GM19035 (cell line): ENCODE measurements at regions not wholly inside any gene's neighbourhood (a gene's known extent, or its start where the extent isn't known, plus 50 kb on each side); places are given as distances from the start of the nearest gene placed in this dataset.
"Not testable (repeated sequence)": the region's sequence is repeated elsewhere in the genome, so short reads cannot be mapped to it uniquely, and the experiment has no call there.

Experiments
- ATAC-seq: cut with Tn5 transposase; IDR thresholded peaks from one replicate; pipeline ENCODE4 v1.9.1; 2021; ENCODE audit not compliant: unreplicated experiment

DNA sequence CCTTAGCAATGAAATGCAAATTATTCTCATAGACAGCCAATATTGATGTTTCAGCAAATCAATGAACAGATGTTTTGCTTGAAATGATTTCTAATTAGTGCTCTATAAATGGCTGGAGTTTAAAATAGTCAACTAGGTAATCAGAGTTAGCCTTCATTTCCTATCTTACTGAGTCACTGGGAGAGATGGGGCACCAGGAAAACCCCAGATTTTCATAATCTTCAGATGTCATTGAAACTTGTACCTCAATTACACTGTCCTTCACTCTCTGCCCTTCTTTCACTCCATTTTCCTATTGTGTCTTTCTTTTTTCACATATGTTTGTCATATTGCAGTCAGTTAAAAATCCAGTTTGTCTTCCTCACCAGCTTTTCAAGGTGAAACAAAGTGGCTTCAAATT is 92.7 kb downstream of the C12orf75 start:
- no peak for ATAC-seq

DNA sequence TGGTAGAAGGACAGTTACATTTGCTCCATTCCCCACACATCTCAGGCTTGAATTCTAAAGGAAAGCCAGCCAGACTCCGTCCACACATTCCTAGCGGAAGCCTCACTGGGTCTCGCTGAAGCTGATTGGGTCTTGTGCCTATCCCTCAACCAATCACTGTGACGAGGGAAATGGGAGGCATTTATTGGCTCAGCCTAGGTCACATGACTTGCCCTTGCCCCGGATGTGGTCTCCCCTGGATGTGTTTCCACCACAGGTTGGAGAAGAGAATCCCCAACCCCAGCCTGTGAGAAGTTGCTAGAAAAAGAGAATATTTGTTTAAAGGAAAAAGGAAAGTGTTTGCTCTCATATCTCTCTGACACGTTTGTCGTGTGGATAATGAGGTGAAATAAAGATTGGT is 93.4 kb downstream of the C12orf75 start:
- no peak for ATAC-seq

DNA sequence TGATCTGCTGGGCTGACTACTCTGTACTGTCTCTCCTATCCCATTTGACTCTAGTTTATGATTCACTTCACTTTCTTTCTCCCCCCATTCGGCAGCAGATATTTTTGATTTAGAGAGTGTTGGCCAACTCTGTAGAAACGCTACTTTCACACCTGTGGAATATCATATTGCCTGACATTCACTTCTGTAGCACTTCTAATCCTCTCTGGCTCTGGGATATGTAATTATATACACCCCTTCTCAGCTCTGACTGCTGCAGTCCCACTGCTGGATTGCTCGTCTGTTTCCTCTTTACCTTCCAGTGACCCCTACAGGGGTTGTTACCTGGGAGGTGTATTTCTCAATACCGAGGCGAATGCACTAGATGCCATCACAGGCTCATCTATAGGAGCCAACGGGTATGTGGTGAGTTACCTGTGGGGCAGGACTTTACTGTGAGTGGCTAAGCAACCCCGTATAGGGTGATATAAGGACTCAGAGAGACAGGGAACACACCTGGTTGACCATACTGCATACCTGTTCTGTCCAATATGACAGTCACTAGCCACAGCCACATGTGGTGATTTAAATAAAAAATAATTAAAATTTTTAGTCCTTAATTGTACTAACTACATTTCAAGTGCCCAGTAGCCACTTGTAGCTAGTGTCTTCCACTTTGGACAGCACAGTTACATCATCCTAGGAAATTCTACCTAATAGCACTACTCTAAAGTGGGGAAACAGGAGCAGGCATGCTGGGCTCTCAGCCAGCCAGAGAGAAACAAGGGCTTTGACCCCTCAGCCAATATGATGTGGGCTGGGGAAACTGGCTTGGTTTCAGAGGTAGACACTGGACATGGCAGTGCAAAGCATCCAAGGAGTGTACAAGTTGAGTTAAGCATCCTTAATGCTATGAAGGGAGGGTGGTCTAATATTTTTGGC is 95.0 kb downstream of the C12orf75 start:
- no peak for ATAC-seq

DNA sequence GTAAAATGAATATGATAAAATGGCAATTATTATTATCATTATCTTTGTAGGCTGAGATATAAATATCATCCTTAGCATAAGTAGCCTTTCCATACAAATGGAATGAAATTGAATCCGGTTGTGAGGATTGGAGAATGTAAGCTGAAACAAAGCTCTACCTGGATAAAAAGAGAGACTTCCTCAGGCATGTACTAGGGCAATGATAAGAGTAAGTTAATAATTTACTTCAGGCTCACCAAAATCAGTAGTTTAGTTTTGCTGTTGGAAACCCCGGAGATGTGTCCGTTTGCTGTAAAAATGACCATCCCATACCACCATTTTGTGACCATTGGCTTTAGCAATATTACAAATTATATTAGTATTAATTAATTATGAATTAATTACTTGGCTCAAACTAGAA is 96.3 kb downstream of the C12orf75 start:
- no peak for ATAC-seq

DNA sequence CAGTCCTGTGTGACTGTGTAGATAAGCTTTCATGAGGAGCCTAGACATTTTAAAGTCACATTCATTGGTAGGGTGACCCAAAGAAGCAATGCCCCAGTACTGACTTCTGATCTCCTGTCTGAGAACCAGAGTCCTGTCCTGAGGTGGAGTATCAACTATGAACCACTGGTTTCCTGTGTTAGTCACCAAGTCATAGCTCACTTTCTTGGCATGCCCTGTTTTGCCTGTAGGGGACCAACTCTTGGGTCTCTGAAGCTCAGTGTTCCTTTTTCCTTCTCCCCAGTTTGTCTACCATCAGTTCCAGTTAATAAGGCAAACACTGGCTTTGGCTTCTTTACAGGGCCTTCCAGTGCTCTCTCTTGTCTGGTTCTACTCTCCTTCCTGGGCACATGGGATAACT is 97.4 kb downstream of the C12orf75 start:
- ATAC-seq = no peak

DNA sequence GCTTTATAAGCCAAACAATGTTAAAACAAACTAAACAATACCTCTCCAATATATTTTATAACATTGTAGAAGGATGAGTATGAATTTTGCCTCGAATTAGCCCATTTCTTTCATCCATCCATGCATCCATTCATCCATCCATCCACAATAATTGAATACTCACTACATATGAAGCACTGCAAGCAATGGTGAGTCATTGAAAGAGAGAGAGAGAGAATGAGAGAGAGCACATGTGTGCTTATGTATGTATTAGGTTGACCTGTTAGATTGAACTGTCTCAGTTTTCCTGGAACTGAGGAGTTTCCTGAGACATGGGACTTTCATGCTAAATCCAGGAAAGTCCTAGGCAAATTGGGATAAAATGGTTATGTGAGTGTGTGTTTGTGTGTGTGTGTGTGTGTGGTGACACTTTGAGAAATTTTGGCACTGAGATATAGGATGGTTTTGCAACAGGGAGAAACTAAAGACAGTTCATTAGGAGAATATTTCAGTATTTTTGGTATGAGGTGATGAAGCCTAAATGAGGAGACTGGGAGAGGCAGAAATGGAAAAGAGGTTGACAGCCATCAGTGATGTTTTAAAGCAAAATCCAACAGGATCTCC is 98.4 kb downstream of the C12orf75 start:
- ATAC-seq = no peak

DNA sequence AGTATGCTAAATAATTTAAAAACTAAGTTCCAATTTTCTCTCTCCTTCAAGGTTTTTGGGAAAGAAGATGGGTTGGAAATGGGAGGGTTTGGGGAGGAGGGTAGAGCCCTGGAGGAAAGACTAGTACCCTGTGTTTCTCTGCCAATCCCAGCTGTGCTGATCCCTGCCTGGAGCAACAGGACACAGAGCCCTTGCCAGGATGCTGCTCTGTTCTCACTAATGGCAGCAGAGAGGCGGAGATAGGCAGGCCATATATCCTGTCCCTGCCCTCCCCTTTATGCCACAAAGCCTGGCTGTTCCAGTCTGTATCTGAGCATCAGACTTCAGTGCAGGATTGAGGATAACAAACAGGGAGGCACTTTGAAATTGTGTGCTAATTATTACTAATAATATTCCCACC is 99.0 kb downstream of the C12orf75 start:
- no peak for ATAC-seq

DNA sequence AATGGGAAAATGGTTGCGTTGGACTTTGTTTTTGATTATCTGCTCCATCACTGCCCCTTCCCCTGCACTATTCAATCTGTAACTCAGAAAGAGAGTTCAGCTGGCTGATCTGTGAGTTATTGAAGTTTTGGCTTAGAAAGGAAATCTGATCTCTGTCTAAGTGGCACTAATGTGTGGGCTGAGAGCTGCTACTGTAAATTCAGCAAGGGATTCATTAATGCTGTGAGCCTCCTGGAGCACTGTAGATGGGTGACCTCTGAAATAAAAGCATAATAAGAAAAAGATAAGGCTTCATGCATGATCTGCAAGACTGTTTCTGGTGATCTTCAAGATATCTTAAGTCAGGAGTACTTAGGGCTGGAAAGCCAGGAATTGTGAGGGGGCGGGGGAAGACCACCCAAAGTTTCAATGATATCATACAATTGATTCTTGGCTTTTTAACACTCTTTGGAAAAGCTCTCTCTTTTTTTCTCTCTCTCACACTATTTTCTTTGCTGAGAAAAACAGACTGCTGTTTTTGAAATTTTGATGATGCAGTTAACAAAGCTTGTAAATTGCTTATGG is 101.1 kb downstream of the C12orf75 start:
- no peak for ATAC-seq

DNA sequence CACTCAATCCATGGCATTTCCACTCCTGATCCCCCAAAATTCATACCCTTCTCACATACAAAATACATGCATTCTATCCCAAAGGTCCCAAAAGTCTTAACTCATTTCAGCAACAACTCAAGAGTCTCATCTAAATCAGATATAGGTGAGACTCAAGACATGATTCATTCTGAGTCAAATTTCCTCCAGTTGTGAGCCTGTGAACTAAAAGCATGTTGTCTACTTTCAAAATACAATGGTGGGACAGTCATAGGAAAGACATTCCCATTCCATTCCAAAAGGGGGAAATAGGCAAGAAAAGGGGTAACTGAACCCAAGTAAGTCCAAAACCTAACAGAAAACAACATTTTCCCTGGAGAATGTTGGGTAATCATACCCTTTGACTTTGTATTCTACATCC is 103.3 kb downstream of the C12orf75 start:
- no peak for ATAC-seq

DNA sequence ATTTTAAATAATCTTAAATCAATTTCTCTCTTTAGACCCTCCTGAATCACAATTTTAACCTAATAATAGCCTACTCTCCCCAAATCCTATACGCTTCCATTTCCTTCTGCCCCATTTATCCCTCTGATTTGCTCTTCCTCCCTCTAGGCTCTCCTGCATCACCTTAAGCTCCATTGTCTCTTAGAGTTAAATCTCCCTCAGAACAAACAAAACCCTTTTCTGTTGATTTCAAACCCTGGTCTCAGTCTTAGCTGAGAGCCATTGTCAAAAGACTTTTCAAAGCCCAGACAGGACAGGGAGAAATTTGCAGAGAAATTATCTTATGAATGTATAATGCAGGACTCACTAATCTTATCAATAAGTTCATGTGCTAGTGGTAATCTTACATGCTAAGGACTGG is 106.1 kb downstream of the C12orf75 start:
- no peak for ATAC-seq

DNA sequence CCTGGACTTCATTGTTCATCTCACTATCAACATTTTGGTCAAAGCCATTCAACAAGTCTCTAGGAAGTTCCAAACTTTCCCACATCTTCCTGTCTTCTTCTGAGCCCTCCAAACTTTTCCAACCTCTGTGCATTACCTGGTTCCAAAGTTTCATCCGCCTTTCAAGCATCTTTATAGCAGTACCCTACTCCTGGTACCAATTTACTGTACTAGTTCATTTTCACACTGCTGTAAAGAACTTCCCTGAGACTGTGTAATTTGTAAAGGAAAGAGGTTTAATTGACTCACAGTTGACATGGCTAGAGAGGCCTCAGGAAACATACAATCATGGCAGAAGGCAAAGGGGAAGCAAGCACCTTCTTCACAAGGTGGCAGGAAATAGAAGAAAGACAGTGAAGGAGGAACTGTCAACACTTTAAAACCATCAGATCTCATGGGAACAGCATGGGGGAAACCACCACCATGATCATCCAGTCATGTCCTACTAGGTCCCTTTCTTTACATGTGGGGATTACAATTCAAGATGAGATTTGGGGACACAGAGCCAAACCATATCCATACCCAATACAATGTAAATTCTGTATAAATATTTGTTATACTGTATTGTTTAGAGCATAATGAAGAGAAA is 109.7 kb downstream of the C12orf75 start:
- no peak for ATAC-seq

DNA sequence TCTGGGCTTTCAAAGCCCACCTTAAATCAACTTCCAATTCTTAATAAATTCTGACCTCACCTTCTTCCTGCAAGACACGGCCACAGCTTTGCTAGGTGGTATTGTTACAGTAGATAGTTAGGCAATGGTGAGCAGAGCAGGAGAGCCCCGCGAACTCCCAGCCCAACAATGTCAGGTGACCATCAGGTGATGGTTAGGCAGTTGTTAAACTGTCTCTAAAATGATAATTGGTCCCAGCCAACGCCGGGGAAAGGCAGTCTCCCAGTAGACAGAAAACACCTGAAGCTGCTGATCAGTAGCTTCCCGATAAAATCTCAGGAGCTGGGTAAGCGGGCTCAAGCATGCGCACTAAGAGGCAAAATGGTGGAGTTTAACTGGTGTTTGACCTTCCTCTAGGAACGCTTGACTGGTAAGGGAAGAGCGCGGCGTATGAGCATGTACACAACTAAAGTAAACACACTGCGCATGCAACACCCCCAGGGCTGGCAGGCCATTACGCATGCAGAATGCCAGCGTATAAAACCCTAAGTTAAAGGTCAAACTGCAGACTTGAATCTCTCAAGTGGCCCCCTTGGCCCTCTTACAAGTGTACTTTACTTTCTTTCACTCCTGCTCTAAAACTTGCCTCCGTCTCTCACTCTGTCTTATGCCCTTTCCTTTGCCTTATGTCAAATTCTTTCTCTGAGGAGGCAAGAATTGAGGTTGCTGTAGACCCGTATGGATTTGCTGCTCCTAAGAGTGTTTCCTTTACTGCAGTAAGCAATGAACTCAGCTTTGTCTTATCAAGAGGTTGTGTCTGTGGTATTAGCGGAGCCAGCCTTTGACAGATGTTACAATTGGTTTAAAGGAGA is 113.5 kb downstream of the C12orf75 start:
- ATAC-seq = no peak

DNA sequence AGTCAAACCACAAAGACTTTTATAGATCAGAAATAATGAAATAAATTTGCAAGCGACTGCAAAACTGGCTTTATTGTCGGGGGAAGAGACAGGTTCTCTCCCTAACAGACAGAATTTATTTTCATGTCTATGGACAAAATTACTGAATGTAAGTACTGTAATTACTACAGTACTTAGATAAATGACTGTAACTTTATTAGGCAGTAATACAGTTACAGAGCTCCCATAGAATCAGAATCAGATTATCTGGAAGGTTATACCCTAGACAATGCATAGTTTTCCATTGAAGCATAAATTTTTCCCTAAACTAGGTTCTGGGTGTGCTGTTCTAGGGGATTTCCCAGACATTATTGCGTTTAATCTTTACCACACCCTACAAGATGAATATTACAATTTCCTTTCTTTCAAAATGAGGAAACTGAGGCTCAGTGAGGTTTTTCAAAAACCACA is 114.2 kb downstream of the C12orf75 start:
- no peak for ATAC-seq

DNA sequence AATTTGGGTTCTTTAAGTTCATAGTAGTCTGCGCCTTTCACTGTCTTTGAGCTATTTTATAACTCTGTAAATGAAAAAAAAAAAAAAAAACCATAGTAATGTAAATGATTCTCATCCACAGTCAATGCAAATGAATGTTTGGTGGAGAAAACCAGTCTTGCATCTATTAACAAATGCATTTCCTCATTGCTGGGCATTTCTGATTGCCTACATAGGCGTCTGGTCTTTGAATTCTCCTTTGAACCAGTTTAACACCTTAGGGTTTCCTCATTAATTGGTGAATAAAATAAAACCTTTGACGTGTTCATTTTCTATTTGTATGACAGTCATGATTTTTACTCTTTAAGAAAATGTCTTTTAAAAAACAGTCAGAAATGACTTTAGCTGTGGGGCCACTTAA is 114.8 kb downstream of the C12orf75 start:
- ATAC-seq = no peak

DNA sequence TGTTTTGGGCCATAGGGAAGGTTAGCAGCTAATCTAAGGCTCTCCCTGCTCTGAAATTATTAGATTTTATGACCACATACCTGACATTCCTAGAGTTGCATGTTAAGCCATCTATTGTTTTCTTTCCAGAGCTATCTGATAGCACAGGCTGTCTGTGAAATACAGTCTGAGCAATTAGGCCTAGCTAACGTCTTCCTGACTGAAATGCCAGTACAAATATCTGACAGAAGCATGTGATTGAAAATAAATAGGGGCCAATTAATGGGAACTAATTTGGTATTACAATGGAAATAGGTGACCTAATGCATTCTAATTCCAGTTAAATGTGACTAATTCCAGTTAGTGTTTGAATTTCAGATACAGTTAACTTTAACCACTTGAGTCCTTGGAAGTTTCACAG is 115.2 kb downstream of the C12orf75 start:
- no peak for ATAC-seq

DNA sequence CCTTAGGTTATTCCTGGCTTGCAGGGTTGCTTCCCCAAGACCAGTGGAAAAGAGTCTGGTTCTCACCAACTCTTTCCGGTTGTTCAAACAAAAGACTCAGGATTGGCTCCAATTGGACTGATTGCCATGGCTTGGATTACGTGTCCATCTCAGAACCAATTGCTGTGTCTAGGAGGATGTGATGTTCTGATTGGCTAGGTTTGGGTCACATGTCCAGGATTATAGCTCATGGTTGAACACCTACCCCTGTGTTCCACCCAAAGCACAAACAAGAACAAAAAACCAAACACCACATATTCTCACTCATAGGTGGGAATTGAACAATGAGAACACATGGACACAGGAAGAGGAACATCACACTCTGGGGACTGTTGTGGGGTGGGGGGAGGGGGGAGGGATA is 116.0 kb downstream of the C12orf75 start:
- ATAC-seq = not testable (repeated sequence)

DNA sequence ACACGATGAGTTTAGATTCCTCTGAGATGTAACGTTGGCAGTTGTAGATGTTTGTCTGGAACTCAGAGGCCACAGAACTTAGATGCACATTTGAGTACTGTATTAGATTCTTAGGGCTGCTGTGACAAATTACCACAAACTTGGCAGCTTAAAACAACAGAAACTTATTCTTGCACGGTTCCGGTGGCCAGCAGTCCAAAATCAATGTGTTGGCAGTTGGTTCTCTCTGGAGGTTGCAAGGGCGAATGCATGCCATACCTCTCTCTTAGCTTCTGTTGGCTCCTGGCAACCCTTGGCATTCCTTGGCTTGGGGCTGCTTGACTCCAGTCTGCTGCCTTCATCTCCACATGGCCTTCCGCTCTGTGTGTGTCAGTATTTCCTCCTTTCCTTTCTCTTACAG is 118.9 kb downstream of the C12orf75 start:
- ATAC-seq = no peak

DNA sequence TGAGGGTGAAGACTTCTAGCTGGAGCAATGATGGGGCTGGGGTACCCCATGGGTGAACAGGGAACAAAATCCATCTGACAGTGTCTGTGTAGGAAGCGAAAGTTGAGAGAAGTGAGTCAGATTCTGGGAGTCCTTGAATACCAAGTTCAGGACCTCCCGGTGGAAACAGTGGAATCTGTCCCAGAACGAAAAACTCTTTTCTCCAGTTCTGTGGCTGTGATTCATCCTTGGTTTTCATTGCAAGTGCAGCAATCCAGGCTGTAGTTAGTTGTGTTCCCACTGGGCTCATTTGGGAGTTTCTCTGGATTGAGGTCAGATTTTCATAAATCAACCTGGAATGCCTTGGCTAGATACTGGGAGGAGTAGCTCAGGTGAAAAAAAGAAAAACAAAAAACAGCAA is 120.7 kb downstream of the C12orf75 start:
- no peak for ATAC-seq

DNA sequence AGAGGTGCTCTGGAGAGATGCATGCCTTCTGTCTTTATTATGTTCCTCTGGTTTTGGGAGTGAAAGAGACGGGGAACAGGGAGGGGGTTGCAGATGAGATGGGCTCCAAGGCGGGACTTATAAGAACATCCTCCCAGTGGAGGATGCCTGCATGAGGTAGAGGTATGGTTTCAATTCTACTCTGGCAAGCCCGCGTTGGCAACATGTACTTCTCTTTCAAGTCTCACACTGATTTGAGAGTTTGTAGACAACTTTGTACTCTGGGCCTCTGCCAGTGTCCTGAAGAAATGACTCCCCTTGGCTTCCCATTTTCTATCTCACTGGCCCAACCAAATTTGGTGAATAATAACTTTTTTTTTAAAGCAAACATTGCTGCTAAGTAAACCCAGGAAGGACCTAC is 121.3 kb downstream of the C12orf75 start:
- no peak for ATAC-seq

DNA sequence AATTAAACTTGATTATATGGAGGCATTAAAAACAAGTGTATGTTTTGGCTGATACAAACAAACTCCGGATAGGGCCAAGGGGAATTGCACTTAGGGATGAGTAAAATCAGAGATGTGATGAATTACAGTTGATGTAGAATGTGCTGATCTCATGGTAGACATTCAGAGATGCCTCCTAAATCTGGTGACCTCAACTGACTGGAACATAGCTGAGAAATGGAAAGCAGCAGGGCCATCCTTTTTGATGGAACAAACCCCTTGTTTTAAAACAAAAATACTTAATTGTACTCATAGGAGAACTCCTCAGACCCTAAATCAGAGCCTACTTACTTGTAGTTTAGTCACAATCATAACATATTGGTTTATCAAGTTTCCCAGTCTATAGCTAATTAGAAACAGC is 122.8 kb downstream of the C12orf75 start:
- no peak for ATAC-seq

DNA sequence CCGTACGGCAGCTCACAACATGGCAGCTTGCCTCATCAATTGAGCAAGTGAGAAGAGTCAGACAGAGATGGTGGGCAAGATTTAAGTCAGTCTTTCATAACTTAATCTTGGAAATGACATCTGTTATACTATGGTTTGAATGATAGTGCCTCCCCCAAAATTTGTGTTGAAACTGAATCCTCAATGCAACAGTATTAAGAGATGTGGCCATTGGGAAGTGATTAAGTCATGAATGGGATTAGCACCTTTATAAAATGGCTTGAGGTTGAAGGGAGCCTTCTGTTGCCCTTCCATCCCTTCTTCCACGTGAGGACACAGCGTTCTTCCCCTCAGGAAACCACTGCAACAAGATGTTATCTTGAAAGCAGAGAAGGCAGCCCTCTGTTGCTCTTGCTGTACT is 124.2 kb downstream of the C12orf75 start:
- ATAC-seq = no peak
